ENCODE measurements at regions not wholly inside any gene's neighbourhood (a gene's known extent, or its start where the extent isn't known, plus 50 kb on each side); places are given as distances from the start of the nearest gene placed in this dataset.
"Not testable (repeated sequence)": the region's sequence is repeated elsewhere in the genome, so short reads cannot be mapped to it uniquely, and the experiment has no call there.

- H3K4me1 ChIP-seq: no peaks in the 10 kb centered on the region
- H3K36me3 ChIP-seq: no peaks in the 10 kb centered on the region
- H3K27me3 ChIP-seq: no peaks in the 10 kb centered on the region
- DNase-seq: no peak
- H3K27ac ChIP-seq: no peak overlapping the region
- H3K9me3 ChIP-seq: no peaks in the 10 kb centered on the region
- intact Hi-C loops (cut with DNase I): no loop called here
- no peak overlapping the region for H3K4me3 ChIP-seq
- TF ChIP-seq POLR2A (IDR thresholded peaks at IDR 0.05): no peak
- TF ChIP-seq EP300 (IDR thresholded peaks at IDR 0.05): no peak
- no peak for TF ChIP-seq CTCF (IDR thresholded peaks at IDR 0.05)
- no peak for TF ChIP-seq POLR2AphosphoS5 (IDR thresholded peaks at IDR 0.05)
- WGBS, 2 donors: 56 to 81% methylated on average over 7 of the region's 7 CpGs
These were observed 68.1 kb upstream of the CDK6 start for GRCh38 chr7:92904244-92905131.

DNA sequence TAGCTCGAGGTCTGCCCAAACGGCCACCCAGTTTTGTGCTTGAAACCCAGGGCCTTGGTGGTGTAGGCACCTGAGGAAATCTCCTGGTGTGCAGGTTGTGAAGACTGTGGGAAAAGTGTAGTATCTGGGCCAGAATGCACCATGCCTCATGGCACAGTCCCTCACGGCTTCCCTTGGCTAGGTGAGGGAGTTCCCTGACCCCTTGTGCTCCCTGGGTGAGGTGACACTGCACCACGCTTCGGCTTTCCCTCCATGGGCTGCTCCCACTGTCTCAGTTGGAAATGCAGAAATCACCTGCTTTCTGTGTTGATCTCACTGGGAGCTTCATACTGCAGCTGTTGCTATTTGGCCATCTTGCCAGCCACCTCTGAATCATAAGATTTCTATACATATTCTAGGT, 62.4 kb upstream of the CDK6 start:
- TF ChIP-seq POLR2AphosphoS5 (IDR thresholded peaks at IDR 0.05) (no peak), CTCF (IDR thresholded peaks at IDR 0.05) (no peak), EP300 (IDR thresholded peaks at IDR 0.05) (no peak), POLR2A (IDR thresholded peaks at IDR 0.05) (no peak)
- 93% methylated on average over 5 of the region's 5 CpGs for WGBS, 2 donors
- no peak overlapping the region for H3K4me3 ChIP-seq
- no peaks in the 10 kb centered on the region for H3K27me3 ChIP-seq
- no peak overlapping the region for H3K27ac ChIP-seq
- no peaks in the 10 kb centered on the region for H3K36me3 ChIP-seq
- no peaks in the 10 kb centered on the region for H3K4me1 ChIP-seq
- H3K9me3 ChIP-seq: peaks cover 0 to 3% (median 0%) of the 10 kb centered on the region in 4 donors
- DNase-seq: no peak
- intact Hi-C loops (cut with DNase I): no loop called here

GRCh38 chr7:92894857-92895256, 58.5 kb upstream of the CDK6 start:
- H3K36me3 ChIP-seq; intact Hi-C loops (cut with DNase I); DNase-seq; H3K9me3 ChIP-seq; H3K4me1 ChIP-seq; H3K27ac ChIP-seq; H3K27me3 ChIP-seq; H3K4me3 ChIP-seq: not testable (repeated sequence)
- WGBS, 2 donors: 92 to 93% methylated on average over 2 of the region's 2 CpGs

- Histone ChIP-seq H3K27ac (no peak overlapping the region), H3K4me3 (no peak overlapping the region), H3K9me3 (peaks cover 0 to 8% (median 0%) of the 10 kb centered on the region in 4 donors), H3K4me1 (no peaks in the 10 kb centered on the region), H3K36me3 (no peaks in the 10 kb centered on the region), H3K27me3 (no peaks in the 10 kb centered on the region)
- intact Hi-C loops (cut with DNase I): no loop called here
- 94 to 95% methylated on average over 3 of the region's 3 CpGs for WGBS, 2 donors
- TF ChIP-seq CTCF (IDR thresholded peaks at IDR 0.05): no peak
- TF ChIP-seq POLR2A (IDR thresholded peaks at IDR 0.05): no peak
- TF ChIP-seq POLR2AphosphoS5 (IDR thresholded peaks at IDR 0.05): no peak
- DNase-seq: no peak
These were observed 52.7 kb upstream of the CDK6 start for GRCh38 chr7:92889081-92889480.

Small RNA genes lying in the stretch of these regions (small RNA-seq; reads per million reads assigned to genes)
- gene RN7SL7P: 0 reads per million in 3 donors

Measured in sigmoid colon (tissue), 6 donors.